IPS DF 6.9 (cell line): ENCODE measurements at regions not wholly inside any gene's neighbourhood (a gene's known extent, or its start where the extent isn't known, plus 50 kb on each side); places are given as distances from the start of the nearest gene placed in this dataset.
"Not testable (repeated sequence)": the region's sequence is repeated elsewhere in the genome, so short reads cannot be mapped to it uniquely, and the experiment has no call there.

ENCODE experiments used
- DNase-seq: peaks from one replicate; pipeline ENCODE4 v3.0.0-alpha.2; 2013; ENCODE audit warnings: low read depth, low spot score
- H3K27ac ChIP-seq: one replicate; pipeline ENCODE4 v1.5.1; 2013; ENCODE audit warnings: low read length, control low read depth
- H3K27me3 ChIP-seq: 2 replicates; pipeline ENCODE4 v1.6.1; 2013; ENCODE audit warnings: mild to moderate bottlenecking, low read length; ENCODE audit not compliant: control insufficient read depth, insufficient read depth
- H3K36me3 ChIP-seq: 2 replicates; pipeline ENCODE4 v1.6.1; 2013; ENCODE audit warnings: low read length; ENCODE audit not compliant: control insufficient read depth, insufficient read depth
- H3K4me1 ChIP-seq: 2 replicates; pipeline ENCODE4 v1.6.1; 2013; ENCODE audit warnings: low read length; ENCODE audit not compliant: control insufficient read depth, insufficient read depth
- H3K4me3 ChIP-seq: 2 replicates; pipeline ENCODE4 v1.5.1; 2013; ENCODE audit warnings: mild to moderate bottlenecking, low read length
- H3K9me3 ChIP-seq: 2 replicates; pipeline ENCODE4 v1.6.1; 2013; ENCODE audit warnings: low read length, inconsistent platforms; ENCODE audit not compliant: control insufficient read depth, insufficient read depth
- WGBS: extraction: QIAGEN DNeasy Blood & Tissue Kit; methylation state at CpG from one replicate; pipeline ENCODE4 v1.1.7; 2013; ENCODE audit warnings: mixed read lengths, missing lambda C conversion rate; ENCODE audit not compliant: insufficient read length, insufficient coverage; 5-methylcytosine and 5-hydroxymethylcytosine counted together

- H3K27me3 ChIP-seq, result no peaks in the 10 kb centered on the region
Measured at GRCh38 chr10:32217216-32217615, 129.7 kb downstream of the EPC1 start.

GRCh38 chr10:32213838-32214237 lies 133.1 kb downstream of the EPC1 start:
- DNase-seq, H3K4me3 ChIP-seq: not testable (repeated sequence)
- no CpG with 5 or more reads among the region's 4 CpGs for WGBS

More at GRCh38 chr10:32217216-32217615, 129.7 kb downstream of the EPC1 start:
- Histone ChIP-seq H3K9me3 (no peaks in the 10 kb centered on the region), H3K4me1 (no peaks in the 10 kb centered on the region), H3K27ac (no peak overlapping the region), H3K36me3 (no peaks in the 10 kb centered on the region), H3K4me3 (no peak overlapping the region)
- no CpG with 5 or more reads among the region's 1 CpG for WGBS
- no peak for DNase-seq

GRCh38 chr10:32211046-32211363 lies 136.0 kb downstream of the EPC1 start:
- H3K27ac ChIP-seq, result no peak overlapping the region
- no CpG with 5 or more reads among the region's 3 CpGs for WGBS

More at GRCh38 chr10:32213838-32214237, 133.1 kb downstream of the EPC1 start:
- H3K9me3 ChIP-seq, H3K4me1 ChIP-seq, H3K27me3 ChIP-seq, H3K36me3 ChIP-seq, H3K27ac ChIP-seq: not testable (repeated sequence)

GRCh38 chr10:32210306-32211045 lies 136.5 kb downstream of the EPC1 start:
- no peaks in the 10 kb centered on the region for H3K4me1 ChIP-seq
- no CpG with 5 or more reads among the region's 18 CpGs for WGBS
- no peak overlapping the region for H3K4me3 ChIP-seq
- H3K27ac ChIP-seq, result no peak overlapping the region
- no peaks in the 10 kb centered on the region for H3K27me3 ChIP-seq
- no peak for DNase-seq
- H3K9me3 ChIP-seq, result no peaks in the 10 kb centered on the region
- H3K36me3 ChIP-seq, result no peaks in the 10 kb centered on the region

More at GRCh38 chr10:32211046-32211363, 136.0 kb downstream of the EPC1 start:
- Histone ChIP-seq H3K4me1 (no peaks in the 10 kb centered on the region), H3K4me3 (no peak overlapping the region), H3K27me3 (no peaks in the 10 kb centered on the region), H3K36me3 (no peaks in the 10 kb centered on the region), H3K9me3 (no peaks in the 10 kb centered on the region)
- DNase-seq, result no peak

GRCh38 chr10:32208005-32208404 lies 139.0 kb downstream of the EPC1 start:
- not testable (repeated sequence) for DNase-seq, H3K27ac ChIP-seq, H3K4me1 ChIP-seq, H3K36me3 ChIP-seq, H3K9me3 ChIP-seq, H3K27me3 ChIP-seq, H3K4me3 ChIP-seq
- no CpG with 5 or more reads among the region's 7 CpGs for WGBS

GRCh38 chr10:32207544-32207943 lies 139.4 kb downstream of the EPC1 start:
- no peak overlapping the region for H3K27ac ChIP-seq
- no peaks in the 10 kb centered on the region for H3K36me3 ChIP-seq
- H3K9me3 ChIP-seq, result no peaks in the 10 kb centered on the region
- no peaks in the 10 kb centered on the region for H3K27me3 ChIP-seq
- H3K4me1 ChIP-seq, result no peaks in the 10 kb centered on the region
- no peak overlapping the region for H3K4me3 ChIP-seq
- no peak for DNase-seq
- WGBS, result no CpG with 5 or more reads among the region's 2 CpGs

GRCh38 chr10:32205670-32206069 lies 141.3 kb downstream of the EPC1 start:
- no peak for DNase-seq
- Histone ChIP-seq H3K9me3 (no peaks in the 10 kb centered on the region), H3K4me3 (no peak overlapping the region), H3K36me3 (no peaks in the 10 kb centered on the region), H3K27me3 (no peaks in the 10 kb centered on the region), H3K27ac (no peak overlapping the region), H3K4me1 (no peaks in the 10 kb centered on the region)
- WGBS, result no CpG with 5 or more reads among the region's 1 CpG

GRCh38 chr10:32204606-32205005 lies 142.4 kb downstream of the EPC1 start:
- Histone ChIP-seq H3K4me1 (no peaks in the 10 kb centered on the region), H3K4me3 (no peak overlapping the region), H3K27ac (no peak overlapping the region), H3K27me3 (no peaks in the 10 kb centered on the region), H3K36me3 (no peaks in the 10 kb centered on the region), H3K9me3 (no peaks in the 10 kb centered on the region)
- WGBS, result no CpG with 5 or more reads among the region's 2 CpGs
- no peak for DNase-seq

- WGBS, result no CpG with 5 or more reads among the region's 5 CpGs
- Histone ChIP-seq H3K36me3 (no peaks in the 10 kb centered on the region), H3K4me3 (no peak overlapping the region), H3K9me3 (no peaks in the 10 kb centered on the region), H3K4me1 (no peaks in the 10 kb centered on the region), H3K27ac (no peak overlapping the region), H3K27me3 (no peaks in the 10 kb centered on the region)
- DNase-seq, result no peak
Measured at GRCh38 chr10:32199714-32200394, 143.6 kb upstream of the KIF5B start.

GRCh38 chr10:32197423-32197822 lies 141.2 kb upstream of the KIF5B start:
- no peak for DNase-seq
- H3K27ac ChIP-seq, result no peak overlapping the region

More at GRCh38 chr10:32197423-32197822, 141.2 kb upstream of the KIF5B start:
- Histone ChIP-seq H3K27me3 (no peaks in the 10 kb centered on the region), H3K4me1 (no peaks in the 10 kb centered on the region), H3K4me3 (no peak overlapping the region), H3K9me3 (no peaks in the 10 kb centered on the region), H3K36me3 (no peaks in the 10 kb centered on the region)
- WGBS, result no CpG with 5 or more reads among the region's 5 CpGs
